ENCODE measurements at regions not wholly inside any gene's neighbourhood (a gene's known extent, or its start where the extent isn't known, plus 50 kb on each side); places are given as distances from the start of the nearest gene placed in this dataset.
"Not testable (repeated sequence)": the region's sequence is repeated elsewhere in the genome, so short reads cannot be mapped to it uniquely, and the experiment has no call there.

DNA sequence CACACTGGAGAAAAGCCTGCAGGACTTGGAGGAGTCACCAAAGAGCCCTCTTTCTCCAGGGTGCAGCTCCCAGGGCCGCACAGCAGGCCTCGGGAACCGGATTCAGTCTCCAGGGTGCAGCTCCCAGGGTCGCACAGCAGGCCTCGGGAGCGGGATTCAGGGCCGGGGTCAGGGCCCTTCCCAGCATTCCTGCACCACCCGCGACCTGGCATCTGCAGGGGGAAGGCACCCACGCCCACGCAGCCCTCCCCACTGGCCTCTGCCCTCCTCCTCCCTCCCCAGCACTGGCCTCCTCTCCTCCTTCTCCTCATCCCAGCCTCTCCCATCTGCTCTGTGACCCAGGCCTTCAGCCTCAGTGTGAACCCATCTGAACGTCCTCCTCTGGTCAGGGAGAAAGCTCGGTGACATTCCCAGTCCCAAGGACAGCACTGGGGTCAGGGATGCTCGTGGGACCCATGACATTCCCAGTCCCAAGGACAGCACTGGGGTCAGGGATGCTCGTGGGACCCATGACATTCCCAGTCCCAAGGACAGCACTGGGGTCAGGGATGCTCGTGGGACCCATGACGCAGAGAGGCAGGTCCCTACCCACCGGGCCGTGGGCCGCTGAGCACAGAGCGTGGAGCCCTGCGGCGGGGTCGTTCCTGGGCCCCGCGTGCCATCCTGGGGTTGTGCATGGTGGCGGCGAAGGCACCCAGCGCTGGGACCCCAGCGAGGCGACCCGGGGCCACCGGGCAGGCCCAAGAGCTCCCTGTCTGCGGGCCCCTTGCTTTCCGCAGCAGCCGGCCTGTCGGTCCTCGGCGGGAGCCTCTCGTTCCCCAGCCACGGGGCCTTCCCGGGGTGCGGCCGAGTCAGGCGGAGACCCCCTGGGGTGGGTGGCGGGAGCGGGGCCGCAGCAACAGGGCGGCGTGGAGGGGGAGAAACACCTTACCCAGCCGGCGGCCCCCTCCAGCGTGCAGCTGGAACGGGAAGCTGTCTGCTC, 550.2 kb upstream of the SALL3 start:
- DNase-seq = no peak

DNA sequence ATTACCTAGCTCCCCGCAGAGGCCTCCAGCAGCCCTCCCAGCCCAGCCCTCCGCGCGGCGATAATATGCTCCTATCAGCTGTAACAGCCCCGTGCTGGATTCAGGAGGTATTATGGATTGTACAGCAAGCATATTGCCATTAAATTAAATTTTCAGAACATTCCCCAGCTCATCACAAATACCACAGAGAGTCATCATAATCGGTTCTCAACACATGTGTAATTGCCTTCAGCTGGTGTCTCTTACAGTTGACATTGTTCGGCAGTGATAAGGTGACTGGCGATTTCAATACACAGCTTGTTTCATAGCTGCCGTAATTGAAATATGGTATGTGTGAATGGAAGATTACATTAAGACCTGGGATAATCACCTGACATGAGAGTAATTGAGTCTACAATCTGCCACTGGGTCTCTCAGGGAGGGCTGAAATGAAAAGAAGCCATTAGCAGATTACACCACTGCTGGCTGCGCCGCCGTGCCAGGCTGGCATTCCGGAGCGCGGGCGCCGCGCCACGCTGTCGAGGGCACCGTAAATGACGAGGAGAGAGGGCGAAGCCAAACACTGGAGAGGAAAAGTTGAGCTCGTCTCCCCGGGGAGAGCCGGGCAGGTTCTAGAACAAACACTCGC, 549.4 kb upstream of the SALL3 start:
- DNase-seq = no peak

DNA sequence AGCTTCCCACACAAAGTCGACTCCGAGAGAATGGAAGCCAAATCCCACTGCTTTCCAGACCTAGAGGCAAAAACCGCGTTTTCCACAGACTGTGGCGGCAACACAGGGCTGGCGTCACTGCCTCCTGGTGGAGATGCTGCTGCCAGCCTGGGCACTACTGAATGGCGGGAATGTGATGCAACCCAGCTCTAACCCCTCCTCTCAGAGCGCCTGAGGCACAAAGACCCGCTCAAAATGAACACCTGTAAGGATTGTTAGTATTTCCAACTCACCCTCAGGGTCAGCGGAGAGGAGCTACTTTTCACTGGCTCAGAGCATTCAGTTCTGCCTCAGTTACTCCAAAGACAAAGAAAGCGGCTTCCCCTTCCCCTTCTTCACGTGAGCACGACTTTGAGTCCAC, 548.0 kb upstream of the SALL3 start:
- DNase-seq = no peak

DNA sequence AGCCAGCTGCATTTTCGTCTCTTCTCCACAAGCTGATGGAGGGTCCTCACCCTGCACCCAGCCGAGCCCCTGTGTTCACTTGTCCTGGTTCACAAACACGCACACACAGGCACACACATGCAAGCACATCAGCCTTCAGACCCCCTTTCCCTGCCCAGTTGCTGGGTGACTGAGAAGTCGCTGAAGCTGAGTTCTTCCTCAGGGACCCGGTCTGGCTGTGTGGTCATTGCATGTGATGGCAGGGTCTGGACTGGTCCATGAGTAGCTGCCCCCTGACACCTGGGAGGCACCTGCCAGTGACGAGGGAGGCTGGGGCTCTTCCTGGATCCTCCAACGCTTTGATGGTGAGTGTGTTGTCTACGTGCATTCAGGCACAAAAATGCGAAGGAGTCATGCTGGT, 546.1 kb upstream of the SALL3 start:
- no peak for DNase-seq

DNA sequence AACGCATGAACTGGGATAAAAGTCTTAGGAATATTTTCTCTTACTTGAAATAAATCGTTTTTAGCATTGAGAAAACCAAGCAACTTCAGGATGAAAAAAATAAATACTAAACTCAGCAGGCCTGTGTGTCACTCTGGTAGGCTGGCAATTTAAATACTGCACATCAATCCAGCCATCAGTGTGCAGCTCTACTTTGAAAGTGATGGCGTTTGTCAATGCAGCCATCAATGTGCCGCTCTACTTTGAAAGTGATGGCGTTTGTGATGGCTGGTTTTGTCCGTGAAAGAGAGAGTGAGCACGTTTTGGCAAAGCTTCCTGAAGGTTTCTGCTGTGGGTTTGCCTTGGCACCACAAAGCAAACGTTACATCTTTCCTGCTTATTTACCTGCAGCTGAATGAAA, 543.5 kb upstream of the SALL3 start:
- no peak for DNase-seq

DNA sequence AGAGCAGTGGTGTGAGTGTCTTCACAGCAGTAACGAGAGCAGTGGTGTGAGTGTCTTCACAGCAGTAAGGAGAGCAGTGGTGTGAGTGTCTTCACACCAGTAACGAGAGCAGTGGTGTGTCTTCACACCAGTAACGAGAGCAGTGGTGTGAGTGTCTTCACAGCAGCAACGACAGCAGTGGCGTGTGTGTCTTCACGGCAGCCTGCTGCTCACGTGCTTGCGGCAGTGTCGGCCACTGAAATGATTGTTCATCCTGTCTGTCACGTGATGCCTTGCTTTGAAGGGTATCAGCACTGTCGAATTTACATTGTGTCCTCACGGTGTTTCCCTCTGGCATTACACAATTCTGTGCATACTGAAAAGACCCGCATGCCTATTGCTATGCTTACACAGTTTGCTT, 541.4 kb upstream of the SALL3 start:
- DNase-seq = not testable (repeated sequence)

DNA sequence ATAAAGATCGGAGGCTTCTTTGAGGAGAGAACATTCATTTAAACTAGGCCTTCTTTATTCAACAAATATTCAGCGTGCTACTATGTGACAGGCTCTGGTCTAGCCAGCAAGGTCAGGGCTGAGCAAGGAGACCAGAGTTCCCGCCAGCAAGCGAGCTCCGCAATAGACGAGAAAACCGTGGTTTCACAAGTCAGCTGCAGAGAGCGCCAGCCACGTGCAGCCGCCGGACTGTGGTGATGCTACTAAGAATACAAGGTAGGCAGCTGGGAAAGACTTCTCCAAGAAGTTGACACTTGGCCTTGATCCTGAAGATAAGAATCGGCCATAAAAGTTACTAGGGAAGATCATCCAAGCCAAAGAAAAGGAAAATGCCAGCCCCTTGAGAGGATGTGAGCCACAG, 533.7 kb upstream of the SALL3 start:
- DNase-seq = no peak

DNA sequence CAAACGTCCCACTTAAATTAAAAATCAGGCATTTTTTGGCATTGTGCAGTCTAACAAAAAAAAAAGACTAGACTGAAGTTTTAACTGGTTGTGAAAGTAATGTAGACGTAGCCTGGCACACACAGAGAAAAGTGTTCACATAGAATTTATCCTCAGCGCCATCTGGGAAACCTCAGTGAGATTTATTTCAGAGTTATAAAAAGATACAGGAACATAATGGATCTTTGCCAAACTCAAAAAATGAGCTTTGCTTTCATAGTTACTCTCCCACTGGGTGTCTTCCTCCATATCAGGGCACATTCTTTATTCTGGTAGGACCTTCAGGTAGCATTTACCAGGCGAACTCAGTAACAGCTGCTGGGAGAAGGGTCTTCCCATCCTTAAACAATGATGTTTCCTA, 532.4 kb upstream of the SALL3 start:
- DNase-seq = no peak

DNA sequence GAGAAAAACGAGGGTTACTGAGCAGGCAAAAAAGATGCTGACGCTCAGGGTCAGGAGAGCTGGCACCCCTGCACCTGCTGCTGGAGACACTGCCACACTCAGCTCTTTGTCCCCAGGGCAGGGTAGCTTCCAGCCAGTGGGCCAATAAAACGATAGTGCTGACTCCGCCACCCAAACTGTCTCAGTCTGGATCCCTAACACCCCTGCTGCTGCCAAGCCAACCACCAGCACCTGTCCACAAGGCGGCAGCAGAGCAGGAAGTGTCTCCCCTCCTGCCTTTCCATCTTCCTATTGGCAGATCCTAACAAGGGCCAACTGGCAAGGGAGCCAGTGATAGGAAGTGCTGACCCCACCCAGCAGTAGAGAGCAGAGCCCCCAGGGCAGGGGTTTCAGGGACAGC, 531.5 kb upstream of the SALL3 start:
- no peak for DNase-seq

DNA sequence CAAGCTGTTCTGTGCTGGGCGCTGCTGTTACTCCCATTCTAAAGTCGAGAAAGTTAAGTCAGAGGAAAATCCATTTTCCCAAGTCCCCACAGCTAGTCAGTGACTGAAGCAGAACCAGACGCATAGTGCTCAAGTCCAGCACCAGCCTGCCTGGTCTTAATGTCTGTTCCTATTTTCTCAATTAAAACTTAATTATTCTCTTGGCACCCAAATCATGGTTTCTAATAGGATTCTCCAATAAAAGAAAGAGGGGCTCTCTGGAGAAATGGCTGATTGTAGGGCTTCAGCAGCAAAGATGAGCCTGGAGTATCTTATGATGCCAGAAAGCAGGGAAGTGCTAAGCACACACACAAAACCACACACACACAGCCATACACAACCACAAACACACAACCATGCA, 531.0 kb upstream of the SALL3 start:
- DNase-seq = no peak

DNA sequence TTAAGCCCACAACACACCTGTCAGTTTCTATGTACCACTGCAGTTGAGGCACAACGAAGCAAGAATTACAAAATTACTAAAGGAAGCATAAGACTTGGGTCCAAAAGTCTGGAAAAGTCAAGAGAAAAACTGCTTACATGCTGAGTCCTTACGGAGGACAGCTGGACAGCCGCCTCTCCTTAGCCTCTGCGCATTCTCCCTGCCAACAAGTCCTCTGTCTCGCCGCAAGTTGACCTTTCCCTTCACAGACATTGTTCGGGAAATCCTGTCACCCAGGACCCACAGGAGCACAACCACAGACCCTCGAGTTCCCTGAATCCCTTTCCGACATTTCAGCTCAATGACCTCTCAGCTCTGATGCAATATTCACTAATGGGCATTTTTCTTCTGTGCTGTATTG, 525.4 kb upstream of the SALL3 start:
- DNase-seq = no peak

DNA sequence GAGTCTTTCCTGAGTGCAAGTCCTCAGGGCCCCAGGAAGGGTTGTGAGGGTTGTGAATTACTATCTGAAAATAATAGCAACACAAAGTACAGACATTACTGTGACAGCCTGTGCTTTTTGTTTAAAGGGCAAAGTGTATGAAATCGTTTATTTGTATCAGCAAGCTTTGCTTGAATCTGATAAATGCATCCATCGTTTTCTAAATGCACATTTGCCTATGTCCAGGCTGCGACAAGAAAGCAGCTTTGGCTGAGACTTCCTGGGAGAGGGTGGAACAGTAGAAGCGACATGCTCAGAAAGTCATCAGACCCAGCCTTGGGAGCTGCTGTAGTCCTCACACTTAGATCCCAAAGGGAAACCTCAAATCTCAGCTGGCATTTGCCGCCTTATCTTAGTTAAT, 524.2 kb upstream of the SALL3 start:
- DNase-seq = no peak

DNA sequence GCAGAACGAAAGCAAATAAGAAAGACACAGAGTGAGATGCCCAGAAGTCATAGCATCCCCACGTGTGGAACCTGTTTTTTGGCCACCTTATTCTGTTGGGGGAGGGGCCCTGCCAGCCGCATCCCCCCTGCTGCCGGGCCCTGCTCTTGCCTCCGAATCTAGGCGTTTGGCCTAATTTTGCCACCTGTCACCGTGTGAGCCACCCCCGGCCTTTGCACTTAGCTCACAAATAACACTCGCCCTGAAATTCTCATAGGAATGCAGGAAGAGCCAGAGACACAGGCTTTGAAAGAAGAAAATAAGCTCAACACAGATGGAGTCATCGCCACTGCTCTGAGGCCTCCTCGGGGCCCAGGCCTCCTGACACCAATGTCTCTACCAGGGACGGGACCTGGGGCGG, 522.6 kb upstream of the SALL3 start:
- DNase-seq = no peak

DNA sequence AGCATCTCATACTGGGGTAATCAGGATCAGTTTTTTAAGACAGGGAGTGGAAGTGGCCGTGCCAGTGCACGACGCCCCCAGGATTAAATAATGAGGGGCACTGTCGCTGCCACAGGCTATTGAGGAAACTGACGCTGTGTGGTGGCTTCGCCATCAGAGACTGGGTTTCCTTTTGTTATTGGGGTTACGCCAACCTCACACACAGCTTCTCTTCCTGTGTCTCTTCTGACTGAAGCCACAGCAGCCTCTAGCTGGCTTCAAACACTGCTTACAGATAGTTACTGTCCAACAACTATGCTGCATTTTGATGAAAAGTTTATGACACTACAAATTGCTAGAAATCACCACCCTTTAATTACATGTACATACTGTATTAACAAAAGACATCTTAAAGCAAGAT, 521.9 kb upstream of the SALL3 start:
- no peak for DNase-seq

DNA sequence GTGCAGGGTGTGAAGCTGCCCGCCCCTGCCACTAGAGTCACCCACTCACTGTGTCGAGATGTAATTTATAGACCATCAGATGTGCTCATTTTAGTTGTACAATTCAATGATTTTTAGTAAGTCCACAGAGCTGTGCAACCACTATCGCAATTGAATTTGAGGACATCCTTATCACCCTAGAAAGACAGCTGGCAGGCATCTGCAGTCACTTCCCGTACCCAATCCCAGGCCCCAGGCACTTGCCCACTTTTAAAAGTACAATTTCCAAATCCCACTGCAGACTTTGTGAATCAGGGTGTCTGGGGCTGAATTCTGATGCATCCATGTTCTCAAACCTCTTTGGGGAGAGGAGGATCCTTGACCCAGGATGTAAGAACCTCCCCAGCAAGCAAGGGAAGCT, 521.3 kb upstream of the SALL3 start:
- no peak for DNase-seq

DNA sequence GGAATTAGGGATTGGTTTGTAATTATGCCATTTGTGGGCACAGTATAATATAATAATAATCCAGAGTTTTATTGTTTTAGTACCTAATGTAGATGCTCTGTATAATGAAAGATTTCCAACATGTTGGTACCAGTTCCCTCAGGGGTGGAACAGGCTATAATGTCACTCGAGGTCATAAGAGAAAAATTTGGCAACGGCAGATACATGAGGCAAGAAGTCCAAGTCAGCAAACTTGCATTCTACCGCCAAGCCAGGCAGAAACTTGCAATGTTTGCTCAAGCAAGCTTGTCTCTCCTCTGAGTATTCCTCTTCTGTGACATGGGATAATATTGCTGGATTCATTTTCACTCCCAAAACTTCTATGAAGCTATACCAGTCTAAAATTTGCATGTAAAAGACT, 520.0 kb upstream of the SALL3 start:
- DNase-seq = no peak

DNA sequence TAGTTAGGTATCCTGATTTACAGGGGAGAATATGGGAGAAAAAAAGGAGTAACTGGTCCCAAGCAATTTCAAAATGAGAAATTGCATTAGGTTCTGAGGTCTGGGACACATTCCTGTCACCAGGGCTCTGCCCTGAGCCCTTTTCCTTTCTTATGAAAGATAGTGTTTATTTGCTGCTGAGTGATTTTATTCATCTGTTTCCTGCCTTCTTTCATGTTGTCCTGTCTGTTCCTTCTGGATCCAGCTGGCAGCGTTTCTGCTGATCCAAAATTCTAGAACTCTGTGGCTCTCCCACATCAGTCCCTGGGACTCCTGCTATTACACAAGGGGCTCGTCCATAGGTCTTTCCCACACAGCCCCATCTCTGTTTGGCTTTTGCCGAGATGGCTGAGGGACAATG, 519.1 kb upstream of the SALL3 start:
- DNase-seq = no peak

DNA sequence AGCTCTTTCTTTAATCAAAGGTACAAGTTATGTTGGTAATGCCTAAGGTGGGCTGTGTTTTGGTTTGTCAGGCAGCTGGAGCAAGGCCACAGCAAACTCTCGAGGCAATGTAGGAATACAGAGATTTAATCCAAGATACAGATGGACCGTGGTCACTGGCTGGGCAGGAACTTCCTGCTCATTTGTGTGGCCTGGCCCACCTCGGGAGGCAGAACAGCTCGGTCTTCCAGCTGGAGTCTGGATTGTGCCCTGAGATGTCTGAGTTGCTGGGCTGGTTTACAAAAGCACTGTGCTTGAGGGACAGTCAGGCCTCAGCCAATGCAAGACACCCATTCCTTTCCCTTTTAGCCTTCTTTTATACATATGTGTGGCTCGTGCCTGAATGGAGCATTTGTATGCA, 506.1 kb upstream of the SALL3 start:
- DNase-seq = no peak

DNA sequence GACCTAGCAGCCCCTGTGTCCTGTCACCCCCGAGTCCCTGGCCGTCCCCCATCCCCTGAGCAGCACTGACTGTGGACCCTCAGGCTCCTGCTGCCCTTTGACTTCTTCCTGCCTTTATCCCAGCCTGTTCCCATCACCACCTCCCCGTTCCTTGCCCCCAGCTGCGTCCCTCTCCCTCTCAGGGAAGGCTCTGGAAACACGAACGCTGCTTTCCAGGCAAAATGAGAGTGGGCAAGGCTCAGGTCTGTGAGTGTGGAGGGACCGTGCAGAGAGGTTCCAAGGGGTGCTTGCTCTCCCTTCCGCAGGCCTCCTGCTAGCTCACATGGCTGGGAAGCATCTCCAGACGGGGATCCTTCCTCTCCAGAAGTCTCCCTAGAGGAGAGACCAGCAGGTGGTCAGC, 501.8 kb upstream of the SALL3 start:
- no peak for DNase-seq

DNA sequence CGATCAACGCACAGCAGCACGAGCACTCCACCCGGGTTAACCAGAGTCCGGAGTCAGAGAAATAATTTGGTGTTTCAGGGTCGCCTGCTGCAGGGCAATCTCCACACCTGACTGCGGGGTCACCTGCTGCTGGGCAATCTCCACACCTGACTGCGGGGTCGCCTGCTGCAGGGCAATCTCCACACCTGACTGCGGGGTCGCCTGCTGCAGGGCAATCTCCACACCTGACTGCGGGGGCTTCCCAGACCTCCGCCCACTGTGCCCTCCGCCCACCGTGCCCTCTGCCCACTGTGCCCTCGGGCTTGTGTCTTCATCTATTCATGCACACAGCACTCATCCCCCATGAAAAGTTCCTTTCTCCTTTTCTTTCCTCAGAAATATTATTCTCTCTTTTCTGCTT, 500.2 kb upstream of the SALL3 start:
- no peak for DNase-seq

DNA sequence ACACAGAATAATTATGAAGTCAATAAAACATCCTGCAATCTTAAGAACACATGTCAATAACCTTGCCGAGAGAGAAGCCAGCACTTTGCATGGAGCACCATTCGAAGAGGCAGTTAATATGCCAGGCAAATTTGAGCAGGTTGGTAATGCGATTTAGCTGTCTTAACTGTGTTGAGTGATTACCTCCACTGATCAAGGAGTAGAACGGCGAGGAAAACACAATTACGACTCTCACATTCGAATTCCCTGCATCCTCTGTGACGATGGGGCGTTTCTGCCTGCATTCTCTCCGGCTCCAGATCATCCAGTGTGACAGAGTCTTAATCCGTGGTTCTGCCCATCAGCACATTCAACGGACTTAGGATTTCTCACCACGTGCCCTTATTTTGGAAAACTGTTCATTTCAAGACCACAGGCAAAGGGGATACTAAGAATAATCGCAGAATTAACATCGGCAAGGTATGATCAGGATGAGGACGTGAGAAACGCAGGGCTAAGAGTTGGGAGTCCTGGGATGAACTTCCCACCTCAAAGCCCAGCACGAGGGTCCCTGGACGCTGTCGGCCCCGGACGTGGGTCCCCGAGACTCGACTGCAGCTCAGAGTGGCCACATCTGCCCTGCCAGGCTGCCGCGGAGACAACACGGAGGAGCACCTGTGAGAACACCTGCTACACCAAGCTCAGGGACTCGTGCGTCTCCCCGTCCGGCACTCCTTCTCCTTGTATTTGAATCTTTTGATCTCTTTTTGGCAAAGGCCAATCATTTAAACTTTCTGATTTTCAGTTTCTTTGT, 499.2 kb upstream of the SALL3 start:
- no peak for DNase-seq

DNA sequence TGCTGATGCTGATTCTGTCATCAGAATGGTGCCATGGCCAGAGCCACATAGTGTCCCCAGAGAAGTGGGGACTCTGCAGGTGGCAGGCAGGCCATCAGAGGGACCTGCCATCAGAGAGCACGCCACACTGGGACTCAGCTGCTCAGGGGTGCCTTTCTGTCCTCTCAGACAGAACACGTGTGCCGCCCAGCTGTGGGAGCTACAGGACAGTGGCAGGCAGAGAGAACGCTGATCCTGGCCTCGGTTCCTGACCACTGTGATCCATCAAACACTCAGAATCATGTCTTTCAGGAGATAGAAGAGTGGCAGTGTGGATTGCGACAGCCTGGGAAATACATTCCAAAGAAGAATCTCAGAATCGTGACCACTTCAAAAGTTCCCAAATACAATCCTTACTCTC, 497.2 kb upstream of the SALL3 start:
- no peak for DNase-seq

DNA sequence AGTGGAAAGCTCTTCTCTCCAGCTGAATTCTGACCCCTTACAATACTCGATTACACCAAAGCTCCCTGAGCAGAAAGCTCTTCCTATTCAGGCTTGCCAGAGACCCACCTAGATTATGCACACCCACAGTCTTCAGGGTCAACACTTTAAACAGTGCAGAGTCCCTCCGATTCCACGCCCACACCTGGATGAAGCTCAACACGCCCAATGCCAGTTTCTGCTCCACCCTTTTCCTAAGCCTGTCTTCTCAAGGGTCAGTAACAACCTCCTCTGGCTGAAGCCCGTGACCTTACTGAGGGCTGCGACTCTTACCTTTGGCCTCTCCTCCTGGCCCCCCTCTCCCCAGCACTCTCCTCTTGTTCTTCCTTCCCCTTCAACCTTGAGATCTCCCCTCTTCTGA, 492.0 kb upstream of the SALL3 start:
- no peak for DNase-seq

Data from left hindlimb (tissue), 1 donor.